Esophagus squamous epithelium (tissue), 4 donors: ENCODE measurements at regions not wholly inside any gene's neighbourhood (a gene's known extent, or its start where the extent isn't known, plus 50 kb on each side); places are given as distances from the start of the nearest gene placed in this dataset.

ENCODE experiments used
- POLR2A ChIP-seq, 4 donors: fragments of 450-650 bp; IDR thresholded peaks; one replicate each; pipeline ENCODE4 v1.6.1; 2017; ENCODE audit warnings: antibody characterized with exemption in 4 of 4, mild to moderate bottlenecking in 4 of 4, moderate library complexity in 3 of 4
- TF ChIP-seq, protein P1 (sequence below), 6 experiments: fragments of 450-650 bp in 4 of 6; fragments of 200-600 bp in 2 of 6; sonication (generic) in 2 of 6; IDR thresholded peaks; one replicate each; pipeline ENCODE4 v1.5.1; 2016 to 2019; ENCODE audit warnings: antibody characterized with exemption in 6 of 6, mild to moderate bottlenecking in 4 of 6, moderate library complexity in 4 of 6

GRCh38 chr5:50550267-50550666, 109.2 kb upstream of the EMB start:
- no peak for TF ChIP-seq POLR2A (IDR thresholded peaks at IDR 0.05)
- TF ChIP-seq, protein P1, sequence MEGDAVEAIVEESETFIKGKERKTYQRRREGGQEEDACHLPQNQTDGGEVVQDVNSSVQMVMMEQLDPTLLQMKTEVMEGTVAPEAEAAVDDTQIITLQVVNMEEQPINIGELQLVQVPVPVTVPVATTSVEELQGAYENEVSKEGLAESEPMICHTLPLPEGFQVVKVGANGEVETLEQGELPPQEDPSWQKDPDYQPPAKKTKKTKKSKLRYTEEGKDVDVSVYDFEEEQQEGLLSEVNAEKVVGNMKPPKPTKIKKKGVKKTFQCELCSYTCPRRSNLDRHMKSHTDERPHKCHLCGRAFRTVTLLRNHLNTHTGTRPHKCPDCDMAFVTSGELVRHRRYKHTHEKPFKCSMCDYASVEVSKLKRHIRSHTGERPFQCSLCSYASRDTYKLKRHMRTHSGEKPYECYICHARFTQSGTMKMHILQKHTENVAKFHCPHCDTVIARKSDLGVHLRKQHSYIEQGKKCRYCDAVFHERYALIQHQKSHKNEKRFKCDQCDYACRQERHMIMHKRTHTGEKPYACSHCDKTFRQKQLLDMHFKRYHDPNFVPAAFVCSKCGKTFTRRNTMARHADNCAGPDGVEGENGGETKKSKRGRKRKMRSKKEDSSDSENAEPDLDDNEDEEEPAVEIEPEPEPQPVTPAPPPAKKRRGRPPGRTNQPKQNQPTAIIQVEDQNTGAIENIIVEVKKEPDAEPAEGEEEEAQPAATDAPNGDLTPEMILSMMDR (IDR thresholded peaks at IDR 0.05) = no peak
